SK-N-MC (cell line): ENCODE measurements at regions not wholly inside any gene's neighbourhood (a gene's known extent, or its start where the extent isn't known, plus 50 kb on each side); places are given as distances from the start of the nearest gene placed in this dataset.

Experiments
- EZH2 ChIP-seq: fragments of 200-600 bp; sonication (generic); IDR thresholded peaks from one replicate; pipeline ENCODE4 v1.6.1; 2017; ENCODE audit warnings: antibody characterized with exemption
- FOXP2 ChIP-seq: optimal IDR thresholded peaks from 2 replicates; pipeline ENCODE3; 2011; ENCODE audit warnings: mild to moderate bottlenecking, moderate library complexity; ENCODE audit not compliant: insufficient read depth; ENCODE audit errors: extremely low read length, control extremely low read depth
- POLR2AphosphoS5 ChIP-seq: IDR thresholded peaks from 2 replicates; pipeline ENCODE4 v1.6.1; 2012; ENCODE audit warnings: mild to moderate bottlenecking, low read depth, low read length, borderline replicate concordance

DNA sequence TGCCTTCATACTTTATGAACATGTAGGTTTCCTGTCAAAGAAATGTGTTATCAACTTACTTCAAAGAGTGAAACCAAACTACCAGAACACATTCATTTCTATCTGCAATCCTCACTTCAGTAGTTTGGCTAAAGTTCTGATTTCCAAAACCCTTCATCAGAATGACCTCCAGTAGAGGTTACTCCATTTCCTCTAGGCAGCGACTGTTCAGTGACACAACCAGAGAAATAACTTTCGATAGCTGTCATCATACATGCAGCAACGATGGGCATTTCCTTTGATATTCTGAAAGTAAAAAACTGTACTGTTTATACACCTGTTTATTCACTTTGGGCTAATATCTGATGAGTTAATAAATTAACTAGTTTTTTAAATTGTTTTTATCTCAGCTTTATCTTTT lies 532.5 kb upstream of the IZUMO3 start:
- no peak for TF ChIP-seq POLR2AphosphoS5
- no peak for TF ChIP-seq EZH2
- no peak for TF ChIP-seq FOXP2
